Transverse colon (tissue), 4 donors: ENCODE measurements at regions not wholly inside any gene's neighbourhood (a gene's known extent, or its start where the extent isn't known, plus 50 kb on each side); places are given as distances from the start of the nearest gene placed in this dataset.

Source experiments
- DNase-seq: peaks from one replicate; pipeline ENCODE4 v3.0.0-alpha.2; 2019
- H3K27ac ChIP-seq, 4 donors: fragments of 200-600 bp; sonication (generic); 2 replicates each; pipeline ENCODE4 v1.5.1; 2016 to 2018; ENCODE audit warnings: inconsistent platforms in 4 of 4
- H3K27me3 ChIP-seq: fragments of 200-600 bp; sonication (generic); 2 replicates; pipeline ENCODE4 v1.5.1; 2017; ENCODE audit warnings: inconsistent platforms
- H3K36me3 ChIP-seq, 4 donors: fragments of 200-600 bp; sonication (generic); 2 replicates each; pipeline ENCODE4 v1.5.1; 2017 to 2019; ENCODE audit warnings: inconsistent platforms in 4 of 4
- H3K4me1 ChIP-seq, 4 donors: fragments of 200-600 bp; sonication (generic); 2 replicates each; pipeline ENCODE4 v1.5.1; 2017 to 2020; ENCODE audit warnings: inconsistent platforms in 4 of 4
- H3K4me3 ChIP-seq, 4 donors: fragments of 200-600 bp; sonication (generic); 1 replicate in 1 of 4; 2 replicates in 3 of 4; pipeline versions ENCODE4 v1.5.1 to v1.6.1; 2017 to 2019; ENCODE audit warnings: inconsistent platforms in 4 of 4
- H3K9me3 ChIP-seq, 2 donors: fragments of 200-600 bp; sonication (generic); 2 replicates each; pipeline ENCODE4 v1.5.1; 2017 to 2019; ENCODE audit warnings: inconsistent platforms in 2 of 2
- EP300 ChIP-seq: sonication (generic); formaldehyde crosslinking; IDR thresholded peaks from one replicate; pipeline ENCODE4 v1.6.1; 2017; ENCODE audit warnings: antibody characterized with exemption, low read depth
- POLR2A ChIP-seq: fragments of 450-650 bp; IDR thresholded peaks from one replicate; pipeline ENCODE4 v1.6.1; 2016; ENCODE audit warnings: antibody characterized with exemption, mild to moderate bottlenecking, moderate library complexity
- POLR2AphosphoS5 ChIP-seq, 3 donors: sonication (generic); formaldehyde crosslinking; IDR thresholded peaks; one replicate each; pipeline ENCODE4 v1.6.1; 2016; ENCODE audit warnings: antibody characterized with exemption in 3 of 3
- WGBS, 2 donors: methylation state at CpG; one replicate each; pipeline ENCODE4 v1.1.5; 2018; ENCODE audit warnings: low coverage in 1 of 2; 5-methylcytosine and 5-hydroxymethylcytosine counted together
- in situ Hi-C, 4 donors: fragments of 200-750 bp; cut with MboI; loops; one replicate each; pipeline versions ENCODE4 v1.15.0 to v1.15.1; 2017; ENCODE audit warnings: low sequenced_read_pairs in 3 of 4, low pct_ligation_motif_present in 1 of 4, low pct_unique_long_range_greater_than_20kb in 1 of 4
- intact Hi-C: fragments of 100-400 bp; cut with DNase I; formaldehyde crosslinking; loops from one replicate; pipeline ENCODE4 v1.15.1; 2023; ENCODE audit warnings: low total_unique reads
- TF ChIP-seq, protein P1 (sequence below), 5 experiments: fragments of 200-600 bp in 3 of 5; fragments of 450-650 bp in 2 of 5; sonication (generic) in 3 of 5; IDR thresholded peaks; 1 replicate in 2 of 5; 2 replicates in 3 of 5; pipeline ENCODE4 v1.5.1; 2016 to 2017; ENCODE audit warnings: antibody characterized with exemption in 5 of 5, inconsistent platforms in 3 of 5, mild to moderate bottlenecking in 2 of 5, moderate library complexity in 1 of 5

DNA sequence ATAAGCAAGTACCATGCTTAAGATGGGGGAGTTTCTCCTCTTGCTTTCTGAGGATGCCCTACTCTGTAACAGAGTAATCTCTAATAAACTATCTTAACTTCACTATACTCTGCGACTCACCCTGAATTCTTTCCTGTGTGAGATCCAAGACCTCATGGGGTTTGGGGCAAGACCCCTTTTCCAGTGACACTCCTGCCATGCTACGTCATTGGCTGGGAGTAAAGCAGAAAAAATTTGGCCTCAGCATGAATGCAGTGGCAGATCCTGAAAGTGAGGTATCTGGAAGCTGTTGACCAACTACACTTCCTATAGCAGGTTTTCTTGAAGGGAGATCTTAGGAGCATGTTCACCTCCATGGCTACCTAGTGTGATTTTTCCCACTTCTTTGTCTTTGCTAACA is 109.1 kb upstream of the MED14 start:
- no peak for DNase-seq

DNA sequence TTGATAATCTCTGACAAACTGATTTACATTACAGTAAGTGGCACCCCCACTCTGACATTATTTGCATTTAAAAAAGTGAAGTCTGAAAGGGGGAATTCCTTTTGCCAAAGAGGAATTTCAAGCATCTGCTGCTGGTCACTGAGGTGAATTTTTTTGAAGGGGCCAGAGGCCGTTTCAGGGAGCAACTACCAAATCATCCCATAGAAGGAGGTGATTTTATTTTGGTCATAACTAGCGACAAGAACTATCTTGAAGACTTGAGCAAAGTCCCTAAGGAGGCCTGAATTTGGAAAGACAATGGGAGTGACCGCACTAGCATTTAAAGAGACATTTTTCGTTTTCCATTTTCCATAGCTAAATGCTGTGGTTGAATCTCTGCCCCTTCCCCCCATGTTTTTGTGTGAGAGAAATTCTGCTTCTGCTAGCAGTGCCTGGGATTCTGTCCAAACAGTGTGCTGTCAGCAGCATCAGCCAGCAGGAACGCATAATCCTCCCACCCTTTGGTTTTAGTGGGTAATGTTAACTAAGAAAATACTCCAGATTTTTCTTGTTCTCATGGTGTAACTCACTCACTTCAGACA is 110.1 kb upstream of the MED14 start:
- no peaks in the 10 kb centered on the region for H3K4me1 ChIP-seq
- DNase-seq, result no peak
- H3K4me3 ChIP-seq, result no peak overlapping the region
- H3K9me3 ChIP-seq, result no peaks in the 10 kb centered on the region
- WGBS, 2 donors, result 38% methylated on average over 5 of the region's 5 CpGs; no CpG with 5 or more reads in 1 of the 2 donors
- intact Hi-C loops (no loop called here), in situ Hi-C loops (no loop called here)
- H3K27me3 ChIP-seq, result no peaks in the 10 kb centered on the region
- no peaks in the 10 kb centered on the region for H3K36me3 ChIP-seq
- no peak for TF ChIP-seq POLR2A
- TF ChIP-seq, protein P1, sequence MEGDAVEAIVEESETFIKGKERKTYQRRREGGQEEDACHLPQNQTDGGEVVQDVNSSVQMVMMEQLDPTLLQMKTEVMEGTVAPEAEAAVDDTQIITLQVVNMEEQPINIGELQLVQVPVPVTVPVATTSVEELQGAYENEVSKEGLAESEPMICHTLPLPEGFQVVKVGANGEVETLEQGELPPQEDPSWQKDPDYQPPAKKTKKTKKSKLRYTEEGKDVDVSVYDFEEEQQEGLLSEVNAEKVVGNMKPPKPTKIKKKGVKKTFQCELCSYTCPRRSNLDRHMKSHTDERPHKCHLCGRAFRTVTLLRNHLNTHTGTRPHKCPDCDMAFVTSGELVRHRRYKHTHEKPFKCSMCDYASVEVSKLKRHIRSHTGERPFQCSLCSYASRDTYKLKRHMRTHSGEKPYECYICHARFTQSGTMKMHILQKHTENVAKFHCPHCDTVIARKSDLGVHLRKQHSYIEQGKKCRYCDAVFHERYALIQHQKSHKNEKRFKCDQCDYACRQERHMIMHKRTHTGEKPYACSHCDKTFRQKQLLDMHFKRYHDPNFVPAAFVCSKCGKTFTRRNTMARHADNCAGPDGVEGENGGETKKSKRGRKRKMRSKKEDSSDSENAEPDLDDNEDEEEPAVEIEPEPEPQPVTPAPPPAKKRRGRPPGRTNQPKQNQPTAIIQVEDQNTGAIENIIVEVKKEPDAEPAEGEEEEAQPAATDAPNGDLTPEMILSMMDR (IDR thresholded peaks at IDR 0.05), result no peak
- no peak for TF ChIP-seq EP300
- no peak for TF ChIP-seq POLR2AphosphoS5 (IDR thresholded peaks at IDR 0.05)
- H3K27ac ChIP-seq, result peak overlapping the region in 3 of 4 donors; percentile 34 to 40 (median 34)

More for the DNA sequence above, 109.1 kb upstream of the MED14 start:
- Histone ChIP-seq H3K4me1 (no peaks in the 10 kb centered on the region), H3K27me3 (no peaks in the 10 kb centered on the region), H3K9me3 (no peaks in the 10 kb centered on the region), H3K36me3 (no peaks in the 10 kb centered on the region), H3K27ac (no peak overlapping the region), H3K4me3 (no peak overlapping the region)
- in situ Hi-C loops (no loop called here), intact Hi-C loops (no loop called here)
- 78 to 86% methylated on average over 1 to 2 of the region's 2 CpGs for WGBS, 2 donors
- no peak for TF ChIP-seq POLR2A
- no peak for TF ChIP-seq EP300
- no peak for TF ChIP-seq POLR2AphosphoS5 (IDR thresholded peaks at IDR 0.05)
- TF ChIP-seq, protein P1 (IDR thresholded peaks at IDR 0.05), result no peak

DNA sequence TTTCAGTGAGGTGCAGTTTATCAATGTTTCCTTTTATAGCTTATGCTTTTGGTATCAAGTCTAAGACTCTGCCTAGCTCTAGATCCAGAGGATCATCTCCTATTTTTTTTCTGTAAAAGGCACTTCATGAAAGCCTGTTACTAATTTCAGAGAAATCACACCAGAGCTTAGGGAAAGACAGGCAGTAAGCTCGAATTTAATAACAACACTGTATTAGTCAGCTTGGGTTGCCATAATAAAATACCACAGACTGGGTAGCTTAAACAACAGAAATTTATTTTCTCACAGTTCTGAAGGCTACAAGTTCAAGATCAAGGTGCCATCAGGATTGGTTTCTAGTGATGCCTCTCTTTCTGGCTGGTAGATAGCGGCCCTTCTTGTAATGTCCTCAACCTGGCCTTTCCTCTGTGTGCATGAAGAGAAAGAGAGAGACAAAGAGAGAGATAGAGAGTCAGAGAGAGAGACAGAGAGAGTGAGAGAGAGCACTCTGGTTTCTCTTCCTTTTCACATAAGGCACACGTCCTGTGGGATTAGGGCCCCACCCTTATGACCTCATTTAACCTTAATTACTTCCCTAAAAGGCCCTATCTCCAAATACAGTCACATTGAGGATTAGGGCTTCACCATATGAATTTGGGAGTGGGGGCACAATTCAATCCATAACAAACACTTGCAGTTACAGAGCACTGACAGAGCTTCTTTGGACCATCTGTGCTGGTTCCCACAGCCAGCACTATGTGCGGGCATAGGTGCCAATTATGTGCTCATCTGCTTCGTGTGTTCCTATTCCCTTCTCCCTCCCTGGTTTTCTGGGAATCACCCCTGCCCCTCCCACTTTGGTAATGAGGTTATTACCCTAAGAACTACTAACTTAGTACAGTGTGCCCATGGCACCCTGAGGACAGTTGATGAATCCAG is 114.8 kb upstream of the MED14 start:
- no peak overlapping the region for H3K27ac ChIP-seq
- 65% methylated on average over 5 of the region's 5 CpGs; no CpG with 5 or more reads in 1 of the 2 donors for WGBS, 2 donors
- no peak for TF ChIP-seq POLR2AphosphoS5 (IDR thresholded peaks at IDR 0.05)
- no peaks in the 10 kb centered on the region for H3K9me3 ChIP-seq
- no peak overlapping the region for H3K4me3 ChIP-seq
- in situ Hi-C loops (no loop called here), intact Hi-C loops (no loop called here)
- H3K4me1 ChIP-seq, result no peaks in the 10 kb centered on the region
- no peaks in the 10 kb centered on the region for H3K36me3 ChIP-seq
- no peak for DNase-seq
- no peaks in the 10 kb centered on the region for H3K27me3 ChIP-seq

DNA sequence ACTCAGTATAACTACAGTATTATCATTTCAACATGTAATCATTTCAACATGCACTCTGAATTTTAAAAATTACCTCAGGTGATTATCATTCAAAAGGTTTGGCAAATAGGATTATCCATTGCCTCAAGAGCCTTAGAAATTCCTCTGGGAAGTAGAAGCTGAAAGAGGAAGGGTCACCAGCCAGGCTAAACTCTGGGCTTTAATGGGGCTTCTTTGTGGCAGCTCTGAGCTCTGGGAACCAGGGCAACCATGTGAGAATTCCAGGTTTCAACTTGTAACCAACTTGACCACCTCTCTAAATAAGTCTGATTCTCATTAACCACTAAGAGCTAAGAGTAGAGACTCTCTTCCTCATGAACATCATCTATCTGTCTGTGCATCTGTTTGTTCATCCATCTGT is 117.2 kb upstream of the MED14 start:
- Histone ChIP-seq H3K27ac (no peak overlapping the region), H3K4me1 (no peaks in the 10 kb centered on the region), H3K4me3 (no peak overlapping the region), H3K36me3 (no peaks in the 10 kb centered on the region), H3K27me3 (no peaks in the 10 kb centered on the region), H3K9me3 (no peaks in the 10 kb centered on the region)
- intact Hi-C loops (no loop called here), in situ Hi-C loops (no loop called here)
- no peak for DNase-seq
- no peak for TF ChIP-seq EP300
- no peak for TF ChIP-seq POLR2A
- TF ChIP-seq, protein P1 (IDR thresholded peaks at IDR 0.05), result no peak
- no peak for TF ChIP-seq POLR2AphosphoS5 (IDR thresholded peaks at IDR 0.05)
